Neural progenitor cell (in vitro differentiated cells): ENCODE measurements at regions not wholly inside any gene's neighbourhood (a gene's known extent, or its start where the extent isn't known, plus 50 kb on each side); places are given as distances from the start of the nearest gene placed in this dataset.

Experiments used
- EZH2 ChIP-seq: fragments of 200-600 bp; sonication (generic); IDR thresholded peaks from 2 replicates; pipeline ENCODE4 v1.6.1; 2017; ENCODE audit warnings: antibody characterized with exemption, mild to moderate bottlenecking, moderate library complexity
- EZH2phosphoT487 ChIP-seq: fragments of 200-600 bp; sonication (generic); IDR thresholded peaks from 2 replicates; pipeline ENCODE4 v1.6.1; 2017; ENCODE audit warnings: antibody characterized with exemption
- TF ChIP-seq, protein P1 (sequence below): fragments of 200-600 bp; sonication (generic); IDR thresholded peaks from 2 replicates; pipeline ENCODE4 v1.5.1; 2017; ENCODE audit warnings: antibody characterized with exemption, mild to moderate bottlenecking

GRCh38 chrX:63922221-63922620, 137.2 kb upstream of the ARHGEF9 start:
- TF ChIP-seq, protein P1, sequence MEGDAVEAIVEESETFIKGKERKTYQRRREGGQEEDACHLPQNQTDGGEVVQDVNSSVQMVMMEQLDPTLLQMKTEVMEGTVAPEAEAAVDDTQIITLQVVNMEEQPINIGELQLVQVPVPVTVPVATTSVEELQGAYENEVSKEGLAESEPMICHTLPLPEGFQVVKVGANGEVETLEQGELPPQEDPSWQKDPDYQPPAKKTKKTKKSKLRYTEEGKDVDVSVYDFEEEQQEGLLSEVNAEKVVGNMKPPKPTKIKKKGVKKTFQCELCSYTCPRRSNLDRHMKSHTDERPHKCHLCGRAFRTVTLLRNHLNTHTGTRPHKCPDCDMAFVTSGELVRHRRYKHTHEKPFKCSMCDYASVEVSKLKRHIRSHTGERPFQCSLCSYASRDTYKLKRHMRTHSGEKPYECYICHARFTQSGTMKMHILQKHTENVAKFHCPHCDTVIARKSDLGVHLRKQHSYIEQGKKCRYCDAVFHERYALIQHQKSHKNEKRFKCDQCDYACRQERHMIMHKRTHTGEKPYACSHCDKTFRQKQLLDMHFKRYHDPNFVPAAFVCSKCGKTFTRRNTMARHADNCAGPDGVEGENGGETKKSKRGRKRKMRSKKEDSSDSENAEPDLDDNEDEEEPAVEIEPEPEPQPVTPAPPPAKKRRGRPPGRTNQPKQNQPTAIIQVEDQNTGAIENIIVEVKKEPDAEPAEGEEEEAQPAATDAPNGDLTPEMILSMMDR = no peak
- no peak for TF ChIP-seq EZH2
- no peak for TF ChIP-seq EZH2phosphoT487
